ENCODE measurements at regions not wholly inside any gene's neighbourhood (a gene's known extent, or its start where the extent isn't known, plus 50 kb on each side); places are given as distances from the start of the nearest gene placed in this dataset.

DNA sequence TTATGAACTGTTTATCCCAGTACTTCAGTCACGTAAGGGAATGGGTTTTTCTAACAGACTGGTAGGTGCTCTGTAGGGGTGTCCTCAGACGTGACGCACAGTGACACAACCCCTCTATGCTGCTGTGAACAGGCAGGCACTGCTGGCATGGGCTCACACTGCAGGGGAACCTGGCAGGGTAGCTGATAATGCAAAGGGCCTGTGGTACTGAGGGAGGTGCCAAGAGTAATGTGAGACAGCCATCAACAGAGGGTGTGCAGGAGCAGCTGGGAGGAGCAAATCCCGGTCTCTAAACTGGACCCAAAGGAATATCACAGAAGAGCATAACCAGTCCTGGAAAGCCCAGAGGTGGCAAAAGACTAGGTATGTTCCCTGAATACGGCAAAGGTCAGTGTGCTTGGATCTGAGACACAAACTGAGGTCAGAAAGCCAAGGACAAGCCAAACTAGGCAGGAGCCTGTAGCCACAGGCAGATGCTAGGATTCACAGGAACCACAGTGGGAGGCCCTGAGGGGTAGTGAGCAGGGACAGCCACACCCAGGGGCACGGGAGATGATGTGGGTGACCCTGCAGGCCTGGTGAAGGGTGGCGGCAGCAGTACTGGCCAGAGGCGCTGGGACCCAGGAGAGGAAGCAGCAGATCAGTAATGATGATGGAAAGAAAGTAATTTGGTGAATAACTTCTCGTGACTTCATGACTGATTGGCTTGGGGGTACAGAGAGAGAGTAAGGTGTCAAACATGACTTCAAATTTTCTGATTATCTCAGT is 248.1 kb upstream of the CHRNA7 start:
- TF ChIP-seq POLR2A (IDR thresholded peaks at IDR 0.05; ENCODE audit: low read depth, low read length), result no peak
- TF ChIP-seq EZH2 (IDR thresholded peaks at IDR 0.05; ENCODE audit: borderline replicate concordance, low read depth, low read length, severe bottlenecking), result no peak

All from endothelial cell of umbilical vein (primary cell).